Ascending aorta (tissue), 2 donors: ENCODE measurements at regions not wholly inside any gene's neighbourhood (a gene's known extent, or its start where the extent isn't known, plus 50 kb on each side); places are given as distances from the start of the nearest gene placed in this dataset.

Source experiments
- DNase-seq, 2 donors: peaks; one replicate each; pipeline ENCODE4 v3.0.0-alpha.2; 2019; ENCODE audit warnings: low spot score in 2 of 2
- H3K27ac ChIP-seq, 2 donors: fragments of 200-600 bp; sonication (generic); one replicate each; pipeline ENCODE4 v1.5.1; 2016 to 2017; ENCODE audit warnings: mild to moderate bottlenecking in 1 of 2
- H3K27me3 ChIP-seq: fragments of 200-600 bp; sonication (generic); one replicate; pipeline ENCODE4 v1.5.1; 2017
- H3K36me3 ChIP-seq, 2 donors: fragments of 200-600 bp; sonication (generic); one replicate each; pipeline ENCODE4 v1.5.1; 2016
- H3K4me1 ChIP-seq, 2 donors: fragments of 200-600 bp; sonication (generic); one replicate each; pipeline ENCODE4 v1.5.1; 2016 to 2017; ENCODE audit warnings: mild to moderate bottlenecking in 1 of 2
- H3K4me3 ChIP-seq, 2 donors: fragments of 200-600 bp; sonication (generic); one replicate each; pipeline ENCODE4 v1.5.1; 2016 to 2017; ENCODE audit warnings: mild to moderate bottlenecking in 1 of 2
- H3K9me3 ChIP-seq, 2 donors: fragments of 200-600 bp; sonication (generic); one replicate each; pipeline ENCODE4 v1.5.1; 2016
- CTCF ChIP-seq, 3 experiments: fragments of 200-600 bp in 2 of 3; fragments of 450-650 bp in 1 of 3; sonication (generic) in 2 of 3; IDR thresholded peaks; one replicate each; pipeline ENCODE4 v1.5.1; 2016 to 2019; ENCODE audit warnings: antibody characterized with exemption in 3 of 3, mild to moderate bottlenecking in 1 of 3, moderate library complexity in 1 of 3
- intact Hi-C: fragments of 100-400 bp; cut with DNase I; formaldehyde crosslinking; loops from one replicate; pipeline ENCODE4 v1.15.1; 2023

- H3K4me1 ChIP-seq: peaks cover 6 to 11% of the 10 kb centered on the region in 2 donors
- no peaks in the 10 kb centered on the region for H3K9me3 ChIP-seq
- intact Hi-C loops: no loop called here
- no peaks in the 10 kb centered on the region for H3K27me3 ChIP-seq
- no peak overlapping the region for H3K27ac ChIP-seq
- no peak for DNase-seq
- no peaks in the 10 kb centered on the region for H3K36me3 ChIP-seq
- no peak for TF ChIP-seq CTCF (IDR thresholded peaks at IDR 0.05)
- no peak overlapping the region for H3K4me3 ChIP-seq
These were observed 79.4 kb upstream of the KSR1 start for GRCh38 chr17:27376637-27377547.

GRCh38 chr17:27378482-27379175 is 77.6 kb upstream of the KSR1 start:
- no peak for DNase-seq
- intact Hi-C loops: no loop called here
- peaks cover 6 to 13% of the 10 kb centered on the region in 2 donors for H3K4me1 ChIP-seq
- no peaks in the 10 kb centered on the region for H3K36me3 ChIP-seq
- H3K9me3 ChIP-seq: no peaks in the 10 kb centered on the region
- no peak for TF ChIP-seq CTCF (IDR thresholded peaks at IDR 0.05)
- H3K27me3 ChIP-seq: no peaks in the 10 kb centered on the region
- H3K27ac ChIP-seq: no peak overlapping the region
- no peak overlapping the region for H3K4me3 ChIP-seq

GRCh38 chr17:27379888-27380533 is 76.2 kb upstream of the KSR1 start:
- peaks cover 6 to 26% of the 10 kb centered on the region in 2 donors for H3K4me1 ChIP-seq

GRCh38 chr17:27380551-27380950 is 75.7 kb upstream of the KSR1 start:
- H3K9me3 ChIP-seq: no peaks in the 10 kb centered on the region
- peak overlapping the region; percentile 42 to 67 for H3K27ac ChIP-seq
- no peaks in the 10 kb centered on the region for H3K27me3 ChIP-seq
- intact Hi-C loops: loop anchor here (1.0 kb wide), 1 partner anchor 16 kb away; no protein-coding TSS in a partner anchor
- H3K4me1 ChIP-seq: peaks cover 6 to 26% of the 10 kb centered on the region in 2 donors
- TF ChIP-seq CTCF (IDR thresholded peaks at IDR 0.05): no peak
- H3K4me3 ChIP-seq: peak overlapping the region; percentile 45 to 59
- H3K36me3 ChIP-seq: no peaks in the 10 kb centered on the region
- no peak for DNase-seq

More at GRCh38 chr17:27379888-27380533, 76.2 kb upstream of the KSR1 start:
- Histone ChIP-seq H3K27me3 (no peaks in the 10 kb centered on the region), H3K9me3 (no peaks in the 10 kb centered on the region), H3K27ac (peak overlapping the region; percentile 42 to 67), H3K4me3 (peak overlapping the region; percentile 45 to 59), H3K36me3 (no peaks in the 10 kb centered on the region)
- peak; percentile 14 to 81 for DNase-seq
- TF ChIP-seq CTCF (IDR thresholded peaks at IDR 0.05): no peak
- intact Hi-C loops: loop anchor here (1.0 kb wide), 1 partner anchor 16 kb away; no protein-coding TSS in a partner anchor

- intact Hi-C loops: no loop called here
- Histone ChIP-seq H3K36me3 (no peaks in the 10 kb centered on the region), H3K4me1 (peaks cover 6 to 26% of the 10 kb centered on the region in 2 donors), H3K9me3 (no peaks in the 10 kb centered on the region), H3K27me3 (no peaks in the 10 kb centered on the region), H3K4me3 (peak overlapping the region in 1 of 2 donors; percentile 59), H3K27ac (no peak overlapping the region)
- peak; percentile 70 to 86 (median 73) for TF ChIP-seq CTCF (IDR thresholded peaks at IDR 0.05)
- DNase-seq: peak in 1 of 2 donors; percentile 80
These were observed 75.2 kb upstream of the KSR1 start for GRCh38 chr17:27381007-27381501.
